ENCODE measurements at regions not wholly inside any gene's neighbourhood (a gene's known extent, or its start where the extent isn't known, plus 50 kb on each side); places are given as distances from the start of the nearest gene placed in this dataset.
"Not testable (repeated sequence)": the region's sequence is repeated elsewhere in the genome, so short reads cannot be mapped to it uniquely, and the experiment has no call there.

DNA sequence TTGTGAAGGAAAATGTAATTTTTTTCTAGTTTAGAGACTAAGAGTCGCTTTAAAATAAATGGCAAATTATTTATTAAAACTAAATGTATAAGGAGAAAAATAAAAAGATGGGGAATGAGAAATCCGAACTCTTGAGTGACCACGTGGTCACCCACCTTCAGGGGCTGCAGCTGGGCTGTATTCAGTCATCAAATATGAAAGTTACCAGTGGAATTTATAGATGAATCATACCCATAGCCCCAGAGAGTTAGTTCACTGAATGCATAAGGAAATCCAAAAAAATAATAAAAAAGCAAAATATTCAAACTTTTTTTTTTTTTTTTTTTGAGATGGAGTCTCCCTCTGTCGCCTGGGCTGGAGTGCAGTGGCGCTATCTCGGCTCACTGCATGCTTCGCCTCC, 947.7 kb upstream of the ADGRB3 start:
- ChIA-PET POLR2A (no interaction called here), CTCF (no interaction called here)
- Histone ChIP-seq H3K4me2 (no peak overlapping the region), H3K4me3 (no peak overlapping the region), H3K4me1 (no peaks in the 10 kb centered on the region), H3K9me3 (no peaks in the 10 kb centered on the region), H3K27ac (no peak overlapping the region)
- no peak for ATAC-seq
- FAIRE-seq: no peak
- no peak for DNase-seq (ENCODE audit: low read depth in 1 of 2, low spot score in 1 of 2)
- TF ChIP-seq CBX2 (IDR thresholded peaks at IDR 0.05; ENCODE audit: borderline replicate concordance, low read depth) (no peak), NR3C1 (IDR thresholded peaks at IDR 0.05) (no peak), MAZ (IDR thresholded peaks at IDR 0.05; ENCODE audit: borderline replicate concordance, low read depth, low read length) (no peak), ZC3H11A (IDR thresholded peaks at IDR 0.05) (no peak), ESRRA (IDR thresholded peaks at IDR 0.05; ENCODE audit: borderline replicate concordance, low read length) (no peak), HOXB13 (CRISPR knock-in tag; IDR thresholded peaks at IDR 0.05; ENCODE audit: low read depth) (no peak), CHD4 (IDR thresholded peaks at IDR 0.05; ENCODE audit: borderline replicate concordance) (no peak), TFCP2L1 (CRISPR knock-in tag; IDR thresholded peaks at IDR 0.05) (no peak), RCOR1 (IDR thresholded peaks at IDR 0.05; ENCODE audit: low read depth, low read length) (no peak), HEYL (CRISPR knock-in tag; IDR thresholded peaks at IDR 0.05) (no peak), NFE2L2 (conservative IDR thresholded peaks at IDR 0.05; ENCODE audit: low read length) (no peak)
- TF ChIP-seq, protein P1, sequence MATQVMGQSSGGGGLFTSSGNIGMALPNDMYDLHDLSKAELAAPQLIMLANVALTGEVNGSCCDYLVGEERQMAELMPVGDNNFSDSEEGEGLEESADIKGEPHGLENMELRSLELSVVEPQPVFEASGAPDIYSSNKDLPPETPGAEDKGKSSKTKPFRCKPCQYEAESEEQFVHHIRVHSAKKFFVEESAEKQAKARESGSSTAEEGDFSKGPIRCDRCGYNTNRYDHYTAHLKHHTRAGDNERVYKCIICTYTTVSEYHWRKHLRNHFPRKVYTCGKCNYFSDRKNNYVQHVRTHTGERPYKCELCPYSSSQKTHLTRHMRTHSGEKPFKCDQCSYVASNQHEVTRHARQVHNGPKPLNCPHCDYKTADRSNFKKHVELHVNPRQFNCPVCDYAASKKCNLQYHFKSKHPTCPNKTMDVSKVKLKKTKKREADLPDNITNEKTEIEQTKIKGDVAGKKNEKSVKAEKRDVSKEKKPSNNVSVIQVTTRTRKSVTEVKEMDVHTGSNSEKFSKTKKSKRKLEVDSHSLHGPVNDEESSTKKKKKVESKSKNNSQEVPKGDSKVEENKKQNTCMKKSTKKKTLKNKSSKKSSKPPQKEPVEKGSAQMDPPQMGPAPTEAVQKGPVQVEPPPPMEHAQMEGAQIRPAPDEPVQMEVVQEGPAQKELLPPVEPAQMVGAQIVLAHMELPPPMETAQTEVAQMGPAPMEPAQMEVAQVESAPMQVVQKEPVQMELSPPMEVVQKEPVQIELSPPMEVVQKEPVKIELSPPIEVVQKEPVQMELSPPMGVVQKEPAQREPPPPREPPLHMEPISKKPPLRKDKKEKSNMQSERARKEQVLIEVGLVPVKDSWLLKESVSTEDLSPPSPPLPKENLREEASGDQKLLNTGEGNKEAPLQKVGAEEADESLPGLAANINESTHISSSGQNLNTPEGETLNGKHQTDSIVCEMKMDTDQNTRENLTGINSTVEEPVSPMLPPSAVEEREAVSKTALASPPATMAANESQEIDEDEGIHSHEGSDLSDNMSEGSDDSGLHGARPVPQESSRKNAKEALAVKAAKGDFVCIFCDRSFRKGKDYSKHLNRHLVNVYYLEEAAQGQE (IDR thresholded peaks at IDR 0.05): no peak
- TF ChIP-seq, protein P2, sequence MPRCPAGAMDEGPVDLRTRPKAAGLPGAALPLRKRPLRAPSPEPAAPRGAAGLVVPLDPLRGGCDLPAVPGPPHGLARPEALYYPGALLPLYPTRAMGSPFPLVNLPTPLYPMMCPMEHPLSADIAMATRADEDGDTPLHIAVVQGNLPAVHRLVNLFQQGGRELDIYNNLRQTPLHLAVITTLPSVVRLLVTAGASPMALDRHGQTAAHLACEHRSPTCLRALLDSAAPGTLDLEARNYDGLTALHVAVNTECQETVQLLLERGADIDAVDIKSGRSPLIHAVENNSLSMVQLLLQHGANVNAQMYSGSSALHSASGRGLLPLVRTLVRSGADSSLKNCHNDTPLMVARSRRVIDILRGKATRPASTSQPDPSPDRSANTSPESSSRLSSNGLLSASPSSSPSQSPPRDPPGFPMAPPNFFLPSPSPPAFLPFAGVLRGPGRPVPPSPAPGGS (IDR thresholded peaks at IDR 0.05): no peak
- 14% methylated on average over 7 of the region's 7 CpGs for WGBS (ENCODE audit: missing lambda C conversion rate)

DNA sequence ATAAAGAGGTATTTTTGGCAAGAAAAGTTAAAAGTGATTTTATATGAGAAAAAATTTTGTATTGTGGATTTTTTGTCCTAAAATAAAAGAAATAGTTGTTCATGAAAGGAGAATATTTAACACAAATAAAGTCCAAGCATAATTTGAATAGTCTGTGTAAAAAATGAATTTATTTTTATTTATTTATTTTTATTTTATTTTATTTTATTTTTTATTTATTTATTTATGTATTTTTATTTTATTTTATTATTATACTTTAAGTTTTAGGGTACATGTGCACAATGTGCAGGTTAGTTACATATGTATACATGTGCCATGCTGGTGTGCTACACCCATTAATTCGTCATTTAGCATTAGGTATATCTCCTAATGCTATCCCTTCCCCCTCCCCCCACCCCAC, 948.9 kb upstream of the ADGRB3 start:
- H3K4me1 ChIP-seq; FAIRE-seq; POLR2A ChIA-PET; H3K27ac ChIP-seq; H3K4me3 ChIP-seq; H3K9me3 ChIP-seq; CTCF ChIA-PET; ATAC-seq; DNase-seq (ENCODE audit: low read depth in 1 of 2, low spot score in 1 of 2); H3K4me2 ChIP-seq: not testable (repeated sequence)
- WGBS (ENCODE audit: missing lambda C conversion rate): 36% methylated on average over 1 of the region's 1 CpG

DNA sequence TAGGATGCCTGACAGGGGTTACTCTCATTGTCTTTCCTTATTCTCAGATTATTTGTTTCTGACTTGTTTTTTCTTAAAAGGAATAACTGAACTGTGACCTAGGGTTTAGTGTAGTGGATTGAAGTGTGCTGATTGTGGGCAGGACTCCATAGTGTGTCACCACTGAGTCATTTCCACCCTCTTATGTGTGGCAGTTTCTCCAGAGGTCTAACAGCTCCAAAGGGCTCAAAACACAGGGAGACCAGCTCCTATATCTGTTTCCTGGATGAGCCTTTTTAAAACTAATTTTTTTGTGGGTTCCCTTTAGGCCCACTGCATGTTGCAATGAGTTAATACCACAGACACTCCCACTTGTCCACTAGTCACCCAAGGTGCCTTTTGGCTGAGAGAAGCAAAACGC, 951.1 kb upstream of the ADGRB3 start:
- 0% methylated on average over 1 of the region's 1 CpG for WGBS (ENCODE audit: missing lambda C conversion rate)
- ATAC-seq (no peak), DNase-seq (ENCODE audit: low read depth in 1 of 2, low spot score in 1 of 2) (no peak), FAIRE-seq (no peak)
- Histone ChIP-seq H3K4me3 (no peak overlapping the region), H3K4me1 (no peaks in the 10 kb centered on the region), H3K9me3 (no peaks in the 10 kb centered on the region), H3K4me2 (no peak overlapping the region), H3K27ac (no peak overlapping the region)
- ChIA-PET CTCF (no interaction called here), POLR2A (no interaction called here)
- TF ChIP-seq HOXA7 (CRISPR knock-in tag; IDR thresholded peaks at IDR 0.05) (no peak), SREBF2 (IDR thresholded peaks at IDR 0.05) (no peak), CEBPB (IDR thresholded peaks at IDR 0.05) (no peak), RARB (CRISPR knock-in tag; IDR thresholded peaks at IDR 0.05) (no peak), NFE2L2 (conservative IDR thresholded peaks at IDR 0.05; ENCODE audit: low read length) (no peak), FOSB (CRISPR knock-in tag; IDR thresholded peaks at IDR 0.05) (no peak), CHD2 (IDR thresholded peaks at IDR 0.05; ENCODE audit: low read length, partially characterized antibody) (no peak)
- TF ChIP-seq, protein P3, sequence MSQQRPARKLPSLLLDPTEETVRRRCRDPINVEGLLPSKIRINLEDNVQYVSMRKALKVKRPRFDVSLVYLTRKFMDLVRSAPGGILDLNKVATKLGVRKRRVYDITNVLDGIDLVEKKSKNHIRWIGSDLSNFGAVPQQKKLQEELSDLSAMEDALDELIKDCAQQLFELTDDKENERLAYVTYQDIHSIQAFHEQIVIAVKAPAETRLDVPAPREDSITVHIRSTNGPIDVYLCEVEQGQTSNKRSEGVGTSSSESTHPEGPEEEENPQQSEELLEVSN (IDR thresholded peaks at IDR 0.05; ENCODE audit: borderline replicate concordance, low read depth): no peak

Measured in A549 (cell line).